ENCODE measurements at regions not wholly inside any gene's neighbourhood (a gene's known extent, or its start where the extent isn't known, plus 50 kb on each side); places are given as distances from the start of the nearest gene placed in this dataset.

- TF ChIP-seq CTCF (IDR thresholded peaks at IDR 0.05) (no peak), POLR2A (IDR thresholded peaks at IDR 0.05; ENCODE audit: low read depth) (no peak), EP300 (IDR thresholded peaks at IDR 0.05) (no peak)
These were observed 87.0 kb upstream of the RPRML start for GRCh38 chr17:47066095-47066494.

Measured in esophagus muscularis mucosa (tissue), 4 donors.